ENCODE measurements at regions not wholly inside any gene's neighbourhood (a gene's known extent, or its start where the extent isn't known, plus 50 kb on each side); places are given as distances from the start of the nearest gene placed in this dataset.

GRCh38 chr16:72240466-72240865 is 68.5 kb upstream of the PMFBP1 start:
- TF ChIP-seq, protein P1, sequence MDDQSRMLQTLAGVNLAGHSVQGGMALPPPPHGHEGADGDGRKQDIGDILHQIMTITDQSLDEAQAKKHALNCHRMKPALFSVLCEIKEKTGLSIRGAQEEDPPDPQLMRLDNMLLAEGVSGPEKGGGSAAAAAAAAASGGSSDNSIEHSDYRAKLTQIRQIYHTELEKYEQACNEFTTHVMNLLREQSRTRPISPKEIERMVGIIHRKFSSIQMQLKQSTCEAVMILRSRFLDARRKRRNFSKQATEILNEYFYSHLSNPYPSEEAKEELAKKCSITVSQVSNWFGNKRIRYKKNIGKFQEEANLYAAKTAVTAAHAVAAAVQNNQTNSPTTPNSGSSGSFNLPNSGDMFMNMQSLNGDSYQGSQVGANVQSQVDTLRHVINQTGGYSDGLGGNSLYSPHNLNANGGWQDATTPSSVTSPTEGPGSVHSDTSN (CRISPR knock-in tag; IDR thresholded peaks at IDR 0.05) = no peak
- TF ChIP-seq REST (tag by site-specific recombination; IDR thresholded peaks at IDR 0.05) = no peak
- TF ChIP-seq, protein P2, sequence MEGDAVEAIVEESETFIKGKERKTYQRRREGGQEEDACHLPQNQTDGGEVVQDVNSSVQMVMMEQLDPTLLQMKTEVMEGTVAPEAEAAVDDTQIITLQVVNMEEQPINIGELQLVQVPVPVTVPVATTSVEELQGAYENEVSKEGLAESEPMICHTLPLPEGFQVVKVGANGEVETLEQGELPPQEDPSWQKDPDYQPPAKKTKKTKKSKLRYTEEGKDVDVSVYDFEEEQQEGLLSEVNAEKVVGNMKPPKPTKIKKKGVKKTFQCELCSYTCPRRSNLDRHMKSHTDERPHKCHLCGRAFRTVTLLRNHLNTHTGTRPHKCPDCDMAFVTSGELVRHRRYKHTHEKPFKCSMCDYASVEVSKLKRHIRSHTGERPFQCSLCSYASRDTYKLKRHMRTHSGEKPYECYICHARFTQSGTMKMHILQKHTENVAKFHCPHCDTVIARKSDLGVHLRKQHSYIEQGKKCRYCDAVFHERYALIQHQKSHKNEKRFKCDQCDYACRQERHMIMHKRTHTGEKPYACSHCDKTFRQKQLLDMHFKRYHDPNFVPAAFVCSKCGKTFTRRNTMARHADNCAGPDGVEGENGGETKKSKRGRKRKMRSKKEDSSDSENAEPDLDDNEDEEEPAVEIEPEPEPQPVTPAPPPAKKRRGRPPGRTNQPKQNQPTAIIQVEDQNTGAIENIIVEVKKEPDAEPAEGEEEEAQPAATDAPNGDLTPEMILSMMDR (tag by site-specific recombination; IDR thresholded peaks at IDR 0.05) = no peak
- no peak for TF ChIP-seq ZSCAN23 (tag by site-specific recombination; IDR thresholded peaks at IDR 0.05)
- TF ChIP-seq SP2 (tag by site-specific recombination; IDR thresholded peaks at IDR 0.05) = no peak
- no peak for TF ChIP-seq ZBTB20 (tag by site-specific recombination; IDR thresholded peaks at IDR 0.05)
- TF ChIP-seq ZNF426 (tag by site-specific recombination; IDR thresholded peaks at IDR 0.05) = no peak
- TF ChIP-seq BCL6B (tag by site-specific recombination; IDR thresholded peaks at IDR 0.05) = no peak
- TF ChIP-seq ZNF792 (tag by site-specific recombination; IDR thresholded peaks at IDR 0.05) = no peak
- no peak for TF ChIP-seq ZNF660 (tag by site-specific recombination; IDR thresholded peaks at IDR 0.05)
- no peak for TF ChIP-seq KLF10 (tag by site-specific recombination; IDR thresholded peaks at IDR 0.05)
- no peak for TF ChIP-seq ZNF362 (tag by site-specific recombination; IDR thresholded peaks at IDR 0.05)
- no peak for TF ChIP-seq ZNF639 (tag by site-specific recombination; IDR thresholded peaks at IDR 0.05)
